ENCODE measurements at regions not wholly inside any gene's neighbourhood (a gene's known extent, or its start where the extent isn't known, plus 50 kb on each side); places are given as distances from the start of the nearest gene placed in this dataset.

DNA sequence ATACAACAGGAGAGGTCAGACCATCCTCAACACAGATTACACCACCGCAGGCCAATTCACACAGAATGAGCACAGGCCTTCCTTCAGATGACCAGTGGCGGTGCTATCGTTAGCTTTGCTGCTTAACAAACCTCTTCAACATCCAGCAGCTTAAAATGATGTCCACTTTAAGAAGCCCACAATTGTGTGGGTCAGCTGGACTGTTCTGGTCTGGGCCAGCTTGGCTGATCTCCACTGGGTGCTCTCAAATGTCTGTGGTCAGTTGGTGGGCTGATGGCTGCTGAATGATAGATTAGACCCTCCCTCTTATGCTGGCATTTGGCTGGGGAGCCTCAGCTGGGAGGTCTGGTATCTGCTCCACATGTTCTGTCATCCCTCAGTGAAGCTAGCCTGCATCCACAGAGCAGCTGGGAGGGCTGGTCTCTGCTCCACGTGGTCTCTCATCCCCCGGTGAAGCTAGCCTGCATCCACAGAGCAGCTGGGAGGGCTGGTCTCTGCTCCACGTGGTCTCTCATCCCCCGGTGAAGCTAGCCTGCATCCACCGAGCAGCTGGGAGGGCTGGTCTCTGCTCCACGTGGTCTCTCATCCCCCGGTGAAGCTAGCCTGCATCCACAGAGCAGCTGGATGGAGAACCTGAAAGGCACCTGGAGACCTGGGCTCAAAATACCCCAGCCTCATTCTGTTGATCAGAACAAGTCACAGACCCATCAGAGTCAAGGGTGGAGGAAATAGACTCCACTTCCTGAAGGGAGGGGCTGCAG, 203.6 kb upstream of the DIO3 start (continued):
- TF ChIP-seq ZNF44 (CRISPR knock-in tag; IDR thresholded peaks at IDR 0.05) = no peak

DNA sequence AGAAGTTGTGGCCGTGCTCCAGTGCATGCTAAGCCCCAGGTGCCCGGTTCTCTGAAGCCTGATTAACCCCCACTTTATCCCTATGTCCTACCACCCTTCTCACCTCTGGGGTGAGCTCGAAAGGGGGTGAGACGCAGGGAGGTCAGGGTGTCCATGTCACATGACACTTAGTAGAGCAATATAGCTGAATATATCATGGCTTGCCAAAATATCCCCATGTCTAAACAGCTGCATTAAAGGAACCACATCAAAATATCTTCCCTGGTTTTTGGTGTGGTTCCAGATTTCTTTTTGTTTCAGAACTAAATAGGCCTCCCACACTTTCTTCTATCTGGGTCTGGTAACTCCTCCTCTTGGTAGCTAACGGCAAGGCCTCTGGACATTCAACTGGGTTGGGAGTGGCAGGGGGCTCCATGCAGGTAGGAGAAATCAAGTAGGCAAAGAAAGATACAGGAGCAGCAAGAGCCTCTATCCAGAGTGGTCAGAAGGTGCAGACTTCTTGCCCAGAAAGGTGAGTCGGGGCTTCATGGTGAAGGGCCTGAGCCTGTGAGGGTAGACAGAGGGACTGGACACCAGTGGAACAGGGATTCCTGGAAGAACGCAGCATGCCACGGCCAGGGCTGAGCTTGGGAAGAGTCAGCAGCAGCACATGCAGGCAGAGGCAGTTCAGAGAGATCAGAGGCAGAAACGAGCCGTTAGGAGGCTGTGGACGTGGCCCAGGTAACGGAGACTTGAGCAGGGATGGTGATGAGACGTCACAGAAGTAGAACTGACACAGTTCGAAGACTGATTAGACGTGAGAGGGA, 202.8 kb upstream of the DIO3 start:
- TF ChIP-seq SNAI1 (CRISPR knock-in tag; IDR thresholded peaks at IDR 0.05; ENCODE audit: borderline replicate concordance) (no peak), RAD51 (IDR thresholded peaks at IDR 0.05; ENCODE audit: borderline replicate concordance) (no peak), ZNF329 (CRISPR knock-in tag; IDR thresholded peaks at IDR 0.05; ENCODE audit: low read depth) (no peak), ZSCAN22 (CRISPR knock-in tag; IDR thresholded peaks at IDR 0.05) (no peak)
- Histone ChIP-seq H3K27ac (ENCODE audit: extremely low read length, insufficient read depth, low read length) (no peak overlapping the region), H4K20me1 (ENCODE audit: insufficient read depth, low read length) (no peaks in the 10 kb centered on the region), H3K79me2 (ENCODE audit: insufficient read depth, low read length) (no peaks in the 10 kb centered on the region), H3K9ac (ENCODE audit: insufficient read depth, low read depth, low read length) (no peak overlapping the region), H2AFZ (ENCODE audit: low read length) (no peak overlapping the region), H3K4me1 (ENCODE audit: insufficient read depth, low read length) (peaks cover 21% of the 10 kb centered on the region), H3K36me3 (replicated peaks in 1 of 2; ENCODE audit: control insufficient read depth in 1 of 2, insufficient read depth in 2 of 2, low read length in 2 of 2) (no peaks in the 10 kb centered on the region), H3K27me3 (ENCODE audit: control insufficient read depth in 1 of 2, insufficient read depth in 2 of 2, low read length in 2 of 2) (peaks cover 6 to 62% of the 10 kb centered on the region in 2 experiments; a peak in 4 of 5 replicates), H3K4me2 (ENCODE audit: low read depth, low read length) (no peak overlapping the region), H3K9me3 (ENCODE audit: low read length) (no peaks in the 10 kb centered on the region), H3K4me3 (replicated peaks in 1 of 3; ENCODE audit: insufficient read depth in 1 of 3, low read depth in 2 of 3, low read length in 3 of 3) (no peak overlapping the region)
- 19% methylated on average over 15 of the region's 15 CpGs for WGBS (ENCODE audit: low lambda C conversion rate)
- CTCF ChIA-PET (ENCODE audit: low intra/inter-chr PET ratio, low total read pairs) = no interaction called here
- DNase-seq (ENCODE audit: low spot score) (no peak), FAIRE-seq (no peak), ATAC-seq (no peak)
- in situ Hi-C loops (cut with HindIII; ENCODE audit: extremely low pct_ligation_motif_present, low pct_unique_long_range_greater_than_20kb) (no loop called here), intact Hi-C loops (cut with micrococcal nuclease; ENCODE audit: unreplicated experiment) (no loop called here)
- POLR2A ChIA-PET = no interaction called here
- BruUV-seq (replicated peaks) = no TSS peak
